Spleen (tissue), 7 donors: ENCODE measurements at regions not wholly inside any gene's neighbourhood (a gene's known extent, or its start where the extent isn't known, plus 50 kb on each side); places are given as distances from the start of the nearest gene placed in this dataset.

Source experiments
- CTCF ChIP-seq, 11 experiments: fragments of 200-600 bp in 7 of 11; fragments of 450-650 bp in 4 of 11; sonication (generic) in 4 of 11; IDR thresholded peaks in 8 of 11; conservative IDR thresholded peaks in 3 of 11; 1 replicate in 7 of 11; 2 replicates in 4 of 11; pipeline versions ENCODE4 v1.4.0 to v1.8.0; 2016 to 2021; ENCODE audit warnings: antibody characterized with exemption in 11 of 11, inconsistent platforms in 4 of 11, mild to moderate bottlenecking in 1 of 11
- POLR2A ChIP-seq, 3 donors: fragments of 450-650 bp; IDR thresholded peaks; one replicate each; pipeline ENCODE4 v1.5.1; 2017; ENCODE audit warnings: antibody characterized with exemption in 3 of 3, mild to moderate bottlenecking in 1 of 3
- POLR2AphosphoS5 ChIP-seq, 3 donors: sonication (generic); formaldehyde crosslinking; IDR thresholded peaks; one replicate each; pipeline ENCODE4 v1.5.1; 2017; ENCODE audit warnings: antibody characterized with exemption in 3 of 3
- donor health status: DM: no; HTN: no; CAD: no; lungs with moderate emphysema.
- donor health status: DM: no; HTN: no; CAD: no.
- donor health status: DM: no; HTN: no; CAD: no.

- TF ChIP-seq CTCF (IDR thresholded peaks at IDR 0.05 in 8 of 11, conservative IDR thresholded peaks at IDR 0.05 in 3 of 11), result no peak
- no peak for TF ChIP-seq POLR2AphosphoS5 (IDR thresholded peaks at IDR 0.05)
- no peak for TF ChIP-seq POLR2A (IDR thresholded peaks at IDR 0.05)
Measured at GRCh38 chr2:111679202-111679601, 204.8 kb downstream of the ANAPC1 start.
